ENCODE measurements at regions not wholly inside any gene's neighbourhood (a gene's known extent, or its start where the extent isn't known, plus 50 kb on each side); places are given as distances from the start of the nearest gene placed in this dataset.

- no peak for DNase-seq
Observed at GRCh38 chr5:112024769-112025168, 267.8 kb upstream of the NREP start.

GRCh38 chr5:112024221-112024620 lies 267.2 kb upstream of the NREP start:
- DNase-seq = no peak

- no peak for DNase-seq
Observed at GRCh38 chr5:112023766-112024165, 266.8 kb upstream of the NREP start.

DNA sequence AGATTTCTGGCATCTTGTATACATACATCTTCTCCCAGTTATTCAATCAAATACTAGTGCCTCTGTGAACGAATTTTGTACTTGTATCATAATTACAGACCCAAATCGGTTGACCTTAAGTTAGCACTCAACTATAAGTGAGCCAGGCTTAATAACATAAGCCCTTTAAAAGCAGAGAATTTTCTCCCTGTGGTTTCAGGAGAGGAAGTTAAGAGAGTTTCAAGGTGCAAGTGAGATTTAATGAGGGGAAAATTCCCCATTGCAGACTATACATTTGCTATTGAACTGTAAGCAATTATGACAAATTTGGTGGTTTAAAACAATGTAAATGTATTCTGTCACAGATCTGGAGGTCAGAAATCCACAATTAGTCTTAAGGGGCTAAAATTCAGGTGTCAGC lies 261.9 kb upstream of the NREP start:
- DNase-seq = no peak

GRCh38 chr5:112016980-112017379 lies 260.0 kb upstream of the NREP start:
- no peak for DNase-seq

- DNase-seq = no peak
Observed at GRCh38 chr5:112014783-112015395, 257.9 kb upstream of the NREP start.

- no peak for DNase-seq
Observed at GRCh38 chr5:112013660-112014059, 256.7 kb upstream of the NREP start.

- no peak for DNase-seq
Observed at GRCh38 chr5:112012104-112012503, 255.1 kb upstream of the NREP start.

DNA sequence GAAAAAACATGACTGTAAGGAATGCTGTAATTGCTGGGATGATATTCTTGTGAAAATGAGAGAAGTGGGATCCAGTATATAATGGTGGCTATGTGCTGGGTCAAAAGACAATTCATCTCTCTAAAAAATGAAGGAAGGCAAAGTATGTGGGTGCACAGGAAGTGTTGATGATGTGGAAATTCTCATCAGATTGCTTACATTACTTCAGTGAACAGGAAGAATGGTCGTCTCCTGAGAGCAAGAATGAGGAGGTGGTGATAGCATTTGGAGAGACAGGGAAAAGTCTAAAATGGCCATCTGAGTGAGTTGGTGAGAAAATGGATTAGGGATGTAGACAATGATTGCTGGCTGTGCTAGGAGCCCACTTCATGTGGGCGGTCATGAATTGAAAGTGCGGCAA lies 253.5 kb upstream of the NREP start:
- DNase-seq = no peak

DNA sequence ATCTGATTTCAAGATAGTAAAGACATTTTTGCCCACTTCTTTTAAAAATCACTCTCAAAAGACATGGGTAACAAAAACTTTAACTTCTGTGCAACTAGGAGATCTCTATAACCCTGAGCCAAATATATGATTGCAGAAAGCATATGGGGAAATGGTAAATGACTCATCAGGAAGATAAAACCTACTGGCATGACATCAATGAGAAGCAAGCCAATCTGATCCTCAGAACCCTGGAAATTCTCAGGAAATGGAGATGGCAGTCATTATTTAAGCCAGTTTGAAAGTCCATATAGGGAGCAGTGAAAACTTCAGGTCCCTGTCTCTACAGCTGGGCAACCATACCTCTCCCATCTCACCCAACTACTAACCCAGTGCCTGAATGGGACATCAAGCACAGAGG lies 249.7 kb upstream of the NREP start:
- peak; percentile 34 for DNase-seq

- DNase-seq = no peak
Observed at GRCh38 chr5:112005623-112005930, 248.6 kb upstream of the NREP start.

DNA sequence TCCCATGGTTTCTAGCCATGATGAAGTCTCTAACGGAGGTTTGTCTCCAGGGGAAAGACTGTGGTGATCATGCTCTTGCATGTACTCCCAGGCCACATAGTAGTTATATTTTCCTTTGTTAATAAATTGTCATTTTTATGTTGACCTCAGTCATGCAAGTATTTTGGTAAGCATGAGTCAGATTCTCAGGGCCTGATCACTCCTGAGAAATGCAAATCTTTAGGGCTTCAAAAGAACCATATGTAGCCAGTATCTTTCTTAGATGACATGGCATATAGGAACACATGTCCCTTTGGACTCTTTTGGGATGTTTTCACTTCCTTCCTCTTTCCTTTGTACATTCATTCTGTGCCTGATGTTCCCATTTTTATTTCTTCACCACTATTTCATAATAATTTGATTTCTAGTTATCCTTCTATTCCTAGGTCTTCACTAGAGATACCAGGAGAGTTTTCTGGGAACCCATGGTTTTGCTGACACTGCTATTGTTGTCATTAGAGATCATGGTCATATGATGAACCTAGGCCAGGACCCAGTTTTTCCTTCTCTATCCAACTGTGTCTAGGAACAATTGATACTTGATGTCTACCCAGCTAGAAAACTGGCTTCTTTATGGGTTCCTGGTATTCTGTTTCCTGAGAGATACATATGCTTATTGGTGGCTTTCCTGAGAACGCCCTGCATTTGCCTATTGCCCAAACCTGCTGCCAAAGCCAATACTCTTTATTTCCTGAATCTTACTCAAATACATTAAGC lies 248.1 kb upstream of the NREP start:
- no peak for DNase-seq

- DNase-seq = no peak
Observed at GRCh38 chr5:112002376-112002775, 245.4 kb upstream of the NREP start.

DNA sequence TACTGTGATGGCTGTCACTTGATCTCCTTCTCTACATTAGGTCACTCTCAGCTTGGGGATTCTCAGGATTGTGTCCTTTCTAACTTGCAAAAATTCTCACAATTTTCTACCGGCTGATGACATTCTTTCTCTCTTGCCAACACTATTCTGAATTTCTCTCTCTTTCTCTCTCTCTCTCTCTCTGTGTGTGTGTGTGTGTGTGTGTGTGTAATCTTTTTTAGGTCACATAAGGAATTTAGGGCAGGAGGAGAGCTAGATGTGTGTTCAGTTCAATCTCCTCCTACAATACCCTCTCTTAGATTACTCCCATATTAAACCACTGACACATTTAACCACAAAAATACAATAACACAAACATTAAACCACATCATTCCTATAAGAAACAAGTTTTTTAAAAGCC lies 242.3 kb upstream of the NREP start:
- DNase-seq = no peak

DNA sequence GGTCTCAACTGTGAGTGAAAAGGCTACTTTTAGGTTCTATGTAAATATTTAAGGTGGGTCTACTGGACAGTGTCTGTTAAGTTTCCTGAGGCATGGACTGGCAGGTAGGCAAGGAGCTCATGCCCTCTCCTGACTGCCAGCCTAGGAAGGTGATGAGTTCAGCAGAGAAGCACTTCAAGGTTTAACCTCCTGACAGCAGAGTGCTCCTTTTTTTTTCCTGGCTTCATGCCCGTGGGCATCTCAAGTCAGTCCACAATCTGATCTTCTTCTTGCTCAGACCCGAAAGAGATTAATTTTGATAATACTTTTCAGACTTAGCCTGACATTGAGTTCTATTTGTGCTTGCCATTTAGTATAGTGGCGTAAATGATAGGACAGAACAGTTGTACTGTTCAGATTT lies 241.9 kb upstream of the NREP start:
- DNase-seq = no peak

GRCh38 chr5:111997711-111998110 lies 240.7 kb upstream of the NREP start:
- DNase-seq = no peak

DNA sequence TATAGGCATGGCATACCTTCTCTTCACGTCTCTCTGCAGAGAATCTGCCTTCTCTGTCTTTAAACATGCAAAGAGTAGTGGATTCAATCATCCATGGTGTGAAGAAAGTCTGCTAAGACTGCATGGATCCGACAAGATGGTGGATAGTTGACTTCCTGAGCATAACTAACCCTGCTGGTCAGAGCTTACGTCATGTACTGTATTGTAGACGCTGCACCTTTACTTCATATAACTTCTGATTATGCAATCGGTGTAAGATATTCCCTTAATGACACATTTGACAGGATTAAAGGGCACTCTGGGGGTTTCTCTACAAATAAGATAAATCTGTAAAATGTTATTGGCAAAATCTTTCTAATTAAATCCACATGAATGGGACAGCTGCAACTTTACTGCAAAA lies 240.3 kb upstream of the NREP start:
- DNase-seq = no peak

- DNase-seq = no peak
Observed at GRCh38 chr5:111996574-111996973, 239.6 kb upstream of the NREP start.

GRCh38 chr5:111995701-111996100 lies 238.7 kb upstream of the NREP start:
- DNase-seq = no peak

DNA sequence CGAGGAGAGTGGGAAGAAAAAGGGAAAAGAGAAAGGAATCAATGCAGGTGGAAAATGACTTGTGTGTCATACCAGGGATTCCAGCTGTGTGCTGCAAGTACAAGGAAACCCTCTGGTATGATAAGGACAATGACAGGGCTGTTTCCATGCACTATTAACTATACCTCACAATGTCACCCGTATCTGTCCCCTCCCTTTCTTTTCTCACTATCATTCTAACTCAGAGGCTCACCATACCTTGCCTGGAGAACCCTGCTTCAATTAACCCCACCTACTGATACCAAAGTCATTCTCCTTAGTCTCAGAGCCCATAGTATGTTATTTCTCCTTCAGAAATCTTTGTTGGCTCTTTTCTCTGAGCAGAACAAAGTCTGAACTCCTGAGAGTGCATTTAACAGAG lies 236.2 kb upstream of the NREP start:
- no peak for DNase-seq

- DNase-seq = no peak
Observed at GRCh38 chr5:111984044-111984443, 227.1 kb upstream of the NREP start.

DNA sequence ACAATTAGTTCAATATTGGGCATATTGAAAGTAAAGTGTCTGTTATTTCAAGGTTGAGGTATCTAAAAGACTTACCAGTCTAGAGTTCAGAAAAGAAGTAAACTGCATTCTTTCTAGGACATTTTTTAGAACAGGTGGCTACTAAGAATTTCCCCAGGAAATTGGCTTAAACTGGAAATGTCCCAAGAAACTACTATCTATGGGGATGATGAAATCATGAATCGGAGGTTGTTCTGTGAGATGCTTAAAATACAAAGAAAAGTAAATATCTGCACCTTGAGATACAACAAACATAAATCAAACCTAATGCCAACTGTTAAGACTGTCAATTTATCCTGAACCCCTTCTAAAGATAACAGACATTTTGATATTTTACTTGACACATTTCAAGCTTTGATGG lies 226.5 kb upstream of the NREP start:
- no peak for DNase-seq

- no peak for DNase-seq
Observed at GRCh38 chr5:111977436-111977829, 220.4 kb upstream of the NREP start.

DNA sequence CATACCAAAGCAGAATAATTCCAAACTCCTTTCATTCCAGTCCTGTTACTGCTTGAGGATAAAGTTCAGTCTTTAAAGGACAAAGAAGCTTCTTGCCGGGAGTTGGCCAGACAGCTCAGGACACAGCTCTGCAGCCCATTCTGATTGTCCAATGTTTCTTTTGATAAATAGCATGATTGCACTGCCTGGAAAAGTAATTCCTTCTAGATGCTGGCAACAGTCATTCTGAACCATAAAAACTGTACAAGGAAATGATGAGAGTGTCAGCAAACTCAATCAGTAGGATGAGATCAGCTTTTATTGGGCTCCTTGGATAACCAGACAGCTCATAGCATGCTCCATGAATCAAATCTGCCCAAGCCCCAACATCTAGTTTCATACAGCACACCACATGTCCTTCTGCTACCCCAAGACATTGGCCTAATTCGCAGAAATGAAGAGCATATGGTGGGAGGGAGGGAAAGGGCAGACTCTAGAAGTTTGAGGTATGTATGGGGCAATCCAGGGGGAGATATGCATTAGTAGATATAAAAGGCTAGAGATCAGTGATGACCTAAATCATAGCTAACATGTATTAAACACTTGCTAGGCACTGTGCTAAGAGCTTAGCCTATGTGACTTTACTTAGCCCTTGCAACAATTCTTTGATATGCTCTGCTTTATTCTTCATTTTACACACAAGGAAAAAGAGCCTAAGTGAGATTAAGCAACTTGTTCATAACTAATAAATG lies 219.9 kb upstream of the NREP start:
- no peak for DNase-seq

- peak; percentile 17 for DNase-seq
Observed at GRCh38 chr5:111975133-111975532, 218.1 kb upstream of the NREP start.
